ENCODE measurements at regions not wholly inside any gene's neighbourhood (a gene's known extent, or its start where the extent isn't known, plus 50 kb on each side); places are given as distances from the start of the nearest gene placed in this dataset.
"Not testable (repeated sequence)": the region's sequence is repeated elsewhere in the genome, so short reads cannot be mapped to it uniquely, and the experiment has no call there.

- peaks cover 1 to 6% of the 10 kb centered on the region in 2 experiments; a peak in 3 of 4 replicates for H3K4me1 ChIP-seq (ENCODE audit: control insufficient read depth in 1 of 2, insufficient read depth in 2 of 2, low read length in 2 of 2)
- no peaks in the 10 kb centered on the region for H3K36me3 ChIP-seq (ENCODE audit: control insufficient read depth in 1 of 2, insufficient read depth in 2 of 2, low read length in 2 of 2)
- no TSS peak for BruUV-seq (replicated peaks)
- H3K79me2 ChIP-seq (ENCODE audit: insufficient read depth, low read length): no peaks in the 10 kb centered on the region
- ChIA-PET CTCF (no interaction called here), POLR2A (no interaction called here), RAD21 (ENCODE audit: low non-redundant PET in 1 of 2, low total read pairs in 2 of 2, uncharacterized antibody in 2 of 2, unreplicated experiment in 2 of 2) (no interaction called here)
- no peak overlapping the region for H3K27ac ChIP-seq (ENCODE audit: low read depth, low read length)
- H3K9ac ChIP-seq (ENCODE audit: low read length): no peak overlapping the region
- intact Hi-C loops (cut with micrococcal nuclease): no loop called here
- no peaks in the 10 kb centered on the region for H4K20me1 ChIP-seq (ENCODE audit: insufficient read depth)
- no peak overlapping the region for H3K4me2 ChIP-seq (ENCODE audit: low read length)
- H3K4me3 ChIP-seq (replicated peaks in 1 of 2; ENCODE audit: low read depth in 1 of 2, low read length in 2 of 2): no peak overlapping the region
- H2AFZ ChIP-seq (ENCODE audit: low read depth, low read length, poor library complexity, severe bottlenecking): no peak overlapping the region
- H3K9me3 ChIP-seq (ENCODE audit: control insufficient read depth in 1 of 2, insufficient read depth in 1 of 2, low read depth in 1 of 2, low read length in 2 of 2): no peaks in the 10 kb centered on the region
- no peaks in the 10 kb centered on the region for H3K9me2 ChIP-seq (ENCODE audit: insufficient read depth)
- ATAC-seq: no peak
- DNase-seq (ENCODE audit: low read depth, low spot score): no peak
- H3K27me3 ChIP-seq (ENCODE audit: insufficient read depth, low read length): no peaks in the 10 kb centered on the region
- TF ChIP-seq RAD21 (IDR thresholded peaks at IDR 0.05; ENCODE audit: low read depth) (no peak), ZBTB33 (IDR thresholded peaks at IDR 0.05; ENCODE audit: extremely low read depth, insufficient replicate concordance, low read length) (no peak), MAX (IDR thresholded peaks at IDR 0.05) (no peak), REST (IDR thresholded peaks at IDR 0.05; ENCODE audit: low read depth) (no peak), POLR2AphosphoS5 (IDR thresholded peaks at IDR 0.05; ENCODE audit: low read depth, low read length) (no peak), YY1 (IDR thresholded peaks at IDR 0.05; ENCODE audit: extremely low read depth, insufficient replicate concordance, low read depth, low read length) (no peak), SRF (IDR thresholded peaks at IDR 0.05; ENCODE audit: low read depth) (no peak), EGR1 (IDR thresholded peaks at IDR 0.05; ENCODE audit: low read depth) (no peak)
Measured at GRCh38 chr9:65403721-65404120, 118.7 kb upstream of the FOXD4L5 start.

GRCh38 chr9:65403072-65403471, 118.1 kb upstream of the FOXD4L5 start:
- RAD21 ChIA-PET (ENCODE audit: low non-redundant PET in 1 of 2, low total read pairs in 2 of 2, uncharacterized antibody in 2 of 2, unreplicated experiment in 2 of 2); ATAC-seq: not testable (repeated sequence)

More at GRCh38 chr9:65403072-65403471, 118.1 kb upstream of the FOXD4L5 start:
- H3K9ac ChIP-seq (ENCODE audit: low read length); H3K79me2 ChIP-seq (ENCODE audit: insufficient read depth, low read length); H3K27ac ChIP-seq (ENCODE audit: low read depth, low read length); H4K20me1 ChIP-seq (ENCODE audit: insufficient read depth); H3K4me2 ChIP-seq (ENCODE audit: low read length); H3K27me3 ChIP-seq (ENCODE audit: insufficient read depth, low read length); H3K9me2 ChIP-seq (ENCODE audit: insufficient read depth); DNase-seq (ENCODE audit: low read depth, low spot score); intact Hi-C loops (cut with micrococcal nuclease); H3K4me3 ChIP-seq (replicated peaks in 1 of 2; ENCODE audit: low read depth in 1 of 2, low read length in 2 of 2); H2AFZ ChIP-seq (ENCODE audit: low read depth, low read length, poor library complexity, severe bottlenecking); POLR2A ChIA-PET; BruUV-seq (replicated peaks); H3K9me3 ChIP-seq (ENCODE audit: control insufficient read depth in 1 of 2, insufficient read depth in 1 of 2, low read depth in 1 of 2, low read length in 2 of 2); CTCF ChIA-PET; H3K36me3 ChIP-seq (ENCODE audit: control insufficient read depth in 1 of 2, insufficient read depth in 2 of 2, low read length in 2 of 2): not testable (repeated sequence)
- H3K4me1 ChIP-seq (ENCODE audit: control insufficient read depth in 1 of 2, insufficient read depth in 2 of 2, low read length in 2 of 2): peaks cover 2 to 10% of the 10 kb centered on the region in 2 experiments; a peak in 3 of 4 replicates
